OCI-LY7 (cell line): ENCODE measurements at regions not wholly inside any gene's neighbourhood (a gene's known extent, or its start where the extent isn't known, plus 50 kb on each side); places are given as distances from the start of the nearest gene placed in this dataset.

Experiments used
- EZH2phosphoT487 ChIP-seq: fragments of 200-600 bp; sonication (generic); IDR thresholded peaks from 2 replicates; pipeline ENCODE4 v1.6.1; 2018; ENCODE audit warnings: low read depth, borderline replicate concordance, mild to moderate bottlenecking, mixed run types, antibody characterized with exemption, low read length, moderate library complexity, mixed read lengths
- TF ChIP-seq, protein P1 (sequence below): fragments of 200-600 bp; sonication (generic); conservative IDR thresholded peaks from 2 replicates; pipeline ENCODE4 v1.5.1; 2014; ENCODE audit warnings: mild to moderate bottlenecking, antibody characterized with exemption, low read length, moderate library complexity, mixed read lengths

DNA sequence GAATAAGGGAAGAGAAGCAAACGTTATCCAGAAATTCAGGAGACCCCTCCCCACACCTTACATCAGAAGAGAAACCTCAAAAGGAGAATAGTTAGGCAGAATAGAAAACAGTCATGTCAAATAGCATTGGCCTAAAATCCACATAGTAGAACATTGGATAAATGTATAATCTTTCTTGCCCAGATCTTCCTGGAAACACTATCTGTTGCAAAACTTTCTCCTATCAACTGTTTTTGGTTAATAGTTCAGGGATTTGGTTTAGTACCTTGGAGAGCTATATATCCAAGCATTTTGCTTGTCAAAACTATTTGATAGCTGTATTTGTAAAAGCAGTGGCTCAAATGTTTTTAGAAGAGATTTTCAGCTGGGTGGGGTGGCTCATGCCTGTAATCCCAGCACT is 74.3 kb upstream of the PHACTR2 start:
- TF ChIP-seq, protein P1, sequence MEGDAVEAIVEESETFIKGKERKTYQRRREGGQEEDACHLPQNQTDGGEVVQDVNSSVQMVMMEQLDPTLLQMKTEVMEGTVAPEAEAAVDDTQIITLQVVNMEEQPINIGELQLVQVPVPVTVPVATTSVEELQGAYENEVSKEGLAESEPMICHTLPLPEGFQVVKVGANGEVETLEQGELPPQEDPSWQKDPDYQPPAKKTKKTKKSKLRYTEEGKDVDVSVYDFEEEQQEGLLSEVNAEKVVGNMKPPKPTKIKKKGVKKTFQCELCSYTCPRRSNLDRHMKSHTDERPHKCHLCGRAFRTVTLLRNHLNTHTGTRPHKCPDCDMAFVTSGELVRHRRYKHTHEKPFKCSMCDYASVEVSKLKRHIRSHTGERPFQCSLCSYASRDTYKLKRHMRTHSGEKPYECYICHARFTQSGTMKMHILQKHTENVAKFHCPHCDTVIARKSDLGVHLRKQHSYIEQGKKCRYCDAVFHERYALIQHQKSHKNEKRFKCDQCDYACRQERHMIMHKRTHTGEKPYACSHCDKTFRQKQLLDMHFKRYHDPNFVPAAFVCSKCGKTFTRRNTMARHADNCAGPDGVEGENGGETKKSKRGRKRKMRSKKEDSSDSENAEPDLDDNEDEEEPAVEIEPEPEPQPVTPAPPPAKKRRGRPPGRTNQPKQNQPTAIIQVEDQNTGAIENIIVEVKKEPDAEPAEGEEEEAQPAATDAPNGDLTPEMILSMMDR = no peak
- no peak for TF ChIP-seq EZH2phosphoT487
